HepG2 (cell line): ENCODE measurements at regions not wholly inside any gene's neighbourhood (a gene's known extent, or its start where the extent isn't known, plus 50 kb on each side); places are given as distances from the start of the nearest gene placed in this dataset.

Experiments
- BRCA1 ChIP-seq: sonication (generic); formaldehyde crosslinking; IDR thresholded peaks from 2 replicates; pipeline ENCODE4 v1.4.0; 2020; ENCODE audit warnings: missing genetic modification reagents
- CHCHD3 ChIP-seq: sonication (generic); formaldehyde crosslinking; IDR thresholded peaks from 2 replicates; pipeline ENCODE4 v1.8.0; 2022; ENCODE audit warnings: mild to moderate bottlenecking, missing genetic modification reagents, moderate library complexity
- EZH2 ChIP-seq: conservative IDR thresholded peaks from 2 replicates; pipeline ENCODE4 v1.6.1; 2012; ENCODE audit warnings: mild to moderate bottlenecking, low read depth, low read length, moderate library complexity
- HDAC6 ChIP-seq: fragments of 200-600 bp; sonication (generic); IDR thresholded peaks from 2 replicates; pipeline ENCODE4 v1.7.0; 2017; ENCODE audit warnings: mild to moderate bottlenecking, antibody characterized with exemption, low read length, low read depth
- HNRNPUL1 ChIP-seq: fragments of 200-400 bp; formaldehyde crosslinking; IDR thresholded peaks from 2 replicates; pipeline ENCODE4 v1.6.1; 2017; ENCODE audit warnings: low read depth, mild to moderate bottlenecking, low read length, moderate library complexity
- NCOA2 ChIP-seq: sonication (generic); formaldehyde crosslinking; IDR thresholded peaks from 2 replicates; pipeline ENCODE4 v1.8.0; 2022; ENCODE audit warnings: inconsistent platforms
- NR3C1 ChIP-seq: sonication (generic); formaldehyde crosslinking; IDR thresholded peaks from 2 replicates; pipeline ENCODE4 v1.4.0; 2020; ENCODE audit warnings: missing genetic modification reagents
- RFX5 ChIP-seq: IDR thresholded peaks from 2 replicates; pipeline ENCODE4 v1.6.1; 2011; ENCODE audit warnings: low read depth, low read length, improper control_type of control experiment
- SP1 ChIP-seq, 2 experiments: fragments of 450-650 bp in 1 of 2; sonication (generic) in 1 of 2; formaldehyde crosslinking in 1 of 2; IDR thresholded peaks; 2 replicates each; pipeline versions ENCODE4 v1.4.0 to v1.6.1; 2016 to 2020; ENCODE audit warnings: missing genetic modification reagents in 1 of 2
- ZNF670 ChIP-seq: sonication (generic); formaldehyde crosslinking; IDR thresholded peaks from 2 replicates; pipeline ENCODE4 v1.8.0; 2022; ENCODE audit warnings: mild to moderate bottlenecking, missing genetic modification reagents, borderline replicate concordance
- TF ChIP-seq, protein P1 (sequence below): sonication (generic); formaldehyde crosslinking; IDR thresholded peaks from 2 replicates; pipeline ENCODE4 v1.4.0; 2020; ENCODE audit warnings: missing genetic modification reagents
- TF ChIP-seq, protein P2 (sequence below): sonication (generic); formaldehyde crosslinking; IDR thresholded peaks from 2 replicates; pipeline ENCODE4 v1.8.0; 2022; ENCODE audit warnings: missing genetic modification reagents, low read depth, mild to moderate bottlenecking, borderline replicate concordance

DNA sequence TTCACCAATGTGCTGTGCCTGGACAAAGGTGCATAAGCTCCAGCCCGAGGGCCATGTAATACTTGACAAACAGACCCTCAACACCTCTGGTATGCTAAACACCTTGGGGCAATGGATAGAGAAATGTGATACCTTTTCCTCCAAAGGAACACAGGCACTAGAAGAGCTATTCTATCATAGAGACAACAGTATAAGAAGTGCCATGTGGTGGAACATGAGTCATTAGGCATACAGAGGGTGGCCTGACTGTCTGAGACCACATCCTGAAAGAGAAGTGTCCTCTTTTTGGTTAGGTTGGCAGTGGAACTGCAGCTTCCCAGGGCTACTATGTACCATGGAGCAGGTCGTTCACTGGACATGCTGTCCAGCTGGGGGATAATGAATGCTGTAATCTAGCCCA is 153.9 kb downstream of the INSIG2 start:
- TF ChIP-seq SP1 (IDR thresholded peaks at IDR 0.05) (no peak), SP1 (CRISPR knock-in tag; IDR thresholded peaks at IDR 0.05) (no peak), NR3C1 (CRISPR knock-in tag) (no peak), RFX5 (no peak), EZH2 (no peak), HNRNPUL1 (no peak), CHCHD3 (CRISPR knock-in tag) (no peak), BRCA1 (CRISPR knock-in tag) (no peak), ZNF670 (CRISPR knock-in tag) (no peak), HDAC6 (no peak), NCOA2 (CRISPR knock-in tag) (no peak)
- TF ChIP-seq, protein P1, sequence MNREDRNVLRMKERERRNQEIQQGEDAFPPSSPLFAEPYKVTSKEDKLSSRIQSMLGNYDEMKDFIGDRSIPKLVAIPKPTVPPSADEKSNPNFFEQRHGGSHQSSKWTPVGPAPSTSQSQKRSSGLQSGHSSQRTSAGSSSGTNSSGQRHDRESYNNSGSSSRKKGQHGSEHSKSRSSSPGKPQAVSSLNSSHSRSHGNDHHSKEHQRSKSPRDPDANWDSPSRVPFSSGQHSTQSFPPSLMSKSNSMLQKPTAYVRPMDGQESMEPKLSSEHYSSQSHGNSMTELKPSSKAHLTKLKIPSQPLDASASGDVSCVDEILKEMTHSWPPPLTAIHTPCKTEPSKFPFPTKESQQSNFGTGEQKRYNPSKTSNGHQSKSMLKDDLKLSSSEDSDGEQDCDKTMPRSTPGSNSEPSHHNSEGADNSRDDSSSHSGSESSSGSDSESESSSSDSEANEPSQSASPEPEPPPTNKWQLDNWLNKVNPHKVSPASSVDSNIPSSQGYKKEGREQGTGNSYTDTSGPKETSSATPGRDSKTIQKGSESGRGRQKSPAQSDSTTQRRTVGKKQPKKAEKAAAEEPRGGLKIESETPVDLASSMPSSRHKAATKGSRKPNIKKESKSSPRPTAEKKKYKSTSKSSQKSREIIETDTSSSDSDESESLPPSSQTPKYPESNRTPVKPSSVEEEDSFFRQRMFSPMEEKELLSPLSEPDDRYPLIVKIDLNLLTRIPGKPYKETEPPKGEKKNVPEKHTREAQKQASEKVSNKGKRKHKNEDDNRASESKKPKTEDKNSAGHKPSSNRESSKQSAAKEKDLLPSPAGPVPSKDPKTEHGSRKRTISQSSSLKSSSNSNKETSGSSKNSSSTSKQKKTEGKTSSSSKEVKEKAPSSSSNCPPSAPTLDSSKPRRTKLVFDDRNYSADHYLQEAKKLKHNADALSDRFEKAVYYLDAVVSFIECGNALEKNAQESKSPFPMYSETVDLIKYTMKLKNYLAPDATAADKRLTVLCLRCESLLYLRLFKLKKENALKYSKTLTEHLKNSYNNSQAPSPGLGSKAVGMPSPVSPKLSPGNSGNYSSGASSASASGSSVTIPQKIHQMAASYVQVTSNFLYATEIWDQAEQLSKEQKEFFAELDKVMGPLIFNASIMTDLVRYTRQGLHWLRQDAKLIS (CRISPR knock-in tag): no peak
- TF ChIP-seq, protein P2, sequence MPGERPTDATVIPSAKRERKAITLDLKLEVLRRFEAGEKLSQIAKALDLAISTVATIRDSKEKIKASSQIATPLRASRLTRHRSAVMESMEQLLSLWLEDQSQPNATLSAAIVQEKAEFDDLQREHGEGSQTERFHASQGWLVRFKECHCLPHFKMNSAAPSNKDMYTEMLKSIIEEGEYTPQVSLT (CRISPR knock-in tag): no peak
